SH-SY5Y (cell line): ENCODE measurements at regions not wholly inside any gene's neighbourhood (a gene's known extent, or its start where the extent isn't known, plus 50 kb on each side); places are given as distances from the start of the nearest gene placed in this dataset.

Experiments used
- GATA2 ChIP-seq: IDR thresholded peaks from 2 replicates; pipeline ENCODE4 v1.6.1; 2011; ENCODE audit warnings: mild to moderate bottlenecking, low read depth, low read length
- GATA3 ChIP-seq: IDR thresholded peaks from 2 replicates; pipeline ENCODE4 v1.6.1; 2011; ENCODE audit warnings: low read depth, mild to moderate bottlenecking, low read length, moderate library complexity

GRCh38 chr20:57957411-57958049 is 247.7 kb upstream of the PMEPA1 start:
- no peak for TF ChIP-seq GATA2
- TF ChIP-seq GATA3: no peak
